ENCODE measurements at regions not wholly inside any gene's neighbourhood (a gene's known extent, or its start where the extent isn't known, plus 50 kb on each side); places are given as distances from the start of the nearest gene placed in this dataset.

GRCh38 chr1:29557066-29557465 lies 320.7 kb downstream of the PTPRU start:
- Histone ChIP-seq H3K9ac (ENCODE audit: extremely low read depth, low read length, poor library complexity, severe bottlenecking) (no peak overlapping the region), H3K27ac (ENCODE audit: low read depth, low read length) (no peak overlapping the region), H3K36me3 (ENCODE audit: control insufficient read depth, insufficient read depth, low read length) (no peaks in the 10 kb centered on the region), H3K4me3 (ENCODE audit: low read length) (no peak overlapping the region), H3K27me3 (ENCODE audit: control insufficient read depth, insufficient read depth, low read length, poor library complexity, severe bottlenecking) (no peaks in the 10 kb centered on the region), H3K9me3 (ENCODE audit: control insufficient read depth, low read length) (no peaks in the 10 kb centered on the region), H3K4me1 (ENCODE audit: control insufficient read depth, insufficient read depth, low read length) (no peaks in the 10 kb centered on the region)
- H3K36me3 Mint-ChIP-seq (ENCODE audit: low read depth) = no peaks in the 10 kb centered on the region
- 92 to 96% methylated on average over 3 to 5 of the region's 5 CpGs for WGBS, 2 experiments (ENCODE audit: insufficient coverage in 1 of 2, insufficient read length in 1 of 2)
- no peak for TF ChIP-seq CTCF (conservative IDR thresholded peaks at IDR 0.05)
- H3K4me3 Mint-ChIP-seq = no peak overlapping the region
- H3K4me1 Mint-ChIP-seq = no peaks in the 10 kb centered on the region
- H3K27ac Mint-ChIP-seq = no peak overlapping the region
- H3K9me3 Mint-ChIP-seq = peaks cover 3% of the 10 kb centered on the region
- no peak for DNase-seq
- H3K27me3 Mint-ChIP-seq (ENCODE audit: insufficient read depth) = no peaks in the 10 kb centered on the region

GRCh38 chr1:29556657-29557056 lies 320.3 kb downstream of the PTPRU start:
- Histone ChIP-seq H3K4me1 (ENCODE audit: control insufficient read depth, insufficient read depth, low read length) (no peaks in the 10 kb centered on the region), H3K9ac (ENCODE audit: extremely low read depth, low read length, poor library complexity, severe bottlenecking) (no peak overlapping the region), H3K4me3 (ENCODE audit: low read length) (no peak overlapping the region), H3K36me3 (ENCODE audit: control insufficient read depth, insufficient read depth, low read length) (no peaks in the 10 kb centered on the region), H3K27ac (ENCODE audit: low read depth, low read length) (no peak overlapping the region), H3K27me3 (ENCODE audit: control insufficient read depth, insufficient read depth, low read length, poor library complexity, severe bottlenecking) (no peaks in the 10 kb centered on the region), H3K9me3 (ENCODE audit: control insufficient read depth, low read length) (no peaks in the 10 kb centered on the region)
- Mint-ChIP-seq H3K27ac (no peak overlapping the region), H3K27me3 (ENCODE audit: insufficient read depth) (no peaks in the 10 kb centered on the region), H3K4me3 (no peak overlapping the region), H3K4me1 (no peaks in the 10 kb centered on the region), H3K9me3 (no peaks in the 10 kb centered on the region), H3K36me3 (ENCODE audit: low read depth) (no peaks in the 10 kb centered on the region)
- DNase-seq = no peak
- TF ChIP-seq CTCF (conservative IDR thresholded peaks at IDR 0.05) = no peak
- 68 to 85% methylated on average over 3 to 4 of the region's 4 CpGs for WGBS, 2 experiments (ENCODE audit: insufficient coverage in 1 of 2, insufficient read length in 1 of 2)

- Mint-ChIP-seq H3K4me1 (no peaks in the 10 kb centered on the region), H3K9me3 (no peaks in the 10 kb centered on the region), H3K36me3 (ENCODE audit: low read depth) (no peaks in the 10 kb centered on the region), H3K27me3 (ENCODE audit: insufficient read depth) (no peaks in the 10 kb centered on the region), H3K27ac (no peak overlapping the region), H3K4me3 (no peak overlapping the region)
- no peak overlapping the region for H3K4me3 ChIP-seq (ENCODE audit: low read length)
- H3K27ac ChIP-seq (ENCODE audit: low read depth, low read length) = no peak overlapping the region
- H3K9ac ChIP-seq (ENCODE audit: extremely low read depth, low read length, poor library complexity, severe bottlenecking) = no peak overlapping the region
- H3K36me3 ChIP-seq (ENCODE audit: control insufficient read depth, insufficient read depth, low read length) = no peaks in the 10 kb centered on the region
- no peak for DNase-seq
- no peaks in the 10 kb centered on the region for H3K9me3 ChIP-seq (ENCODE audit: control insufficient read depth, low read length)
- WGBS, 2 experiments (ENCODE audit: insufficient coverage in 1 of 2, insufficient read length in 1 of 2) = 93 to 98% methylated on average over 8 to 10 of the region's 10 CpGs
- no peak for TF ChIP-seq CTCF (conservative IDR thresholded peaks at IDR 0.05)
- H3K4me1 ChIP-seq (ENCODE audit: control insufficient read depth, insufficient read depth, low read length) = no peaks in the 10 kb centered on the region
- no peaks in the 10 kb centered on the region for H3K27me3 ChIP-seq (ENCODE audit: control insufficient read depth, insufficient read depth, low read length, poor library complexity, severe bottlenecking)
These were observed 318.8 kb downstream of the PTPRU start for GRCh38 chr1:29555043-29555620.

Measured in endodermal cell (in vitro differentiated cells).